Skin epidermis (tissue), 12 donors: ENCODE measurements at regions not wholly inside any gene's neighbourhood (a gene's known extent, or its start where the extent isn't known, plus 50 kb on each side); places are given as distances from the start of the nearest gene placed in this dataset.
"Not testable (repeated sequence)": the region's sequence is repeated elsewhere in the genome, so short reads cannot be mapped to it uniquely, and the experiment has no call there.

Experiments used
- H3K27ac ChIP-seq, 21 experiments: fragments of 200-600 bp; sonication (generic) in 11 of 21; one replicate each; pipeline ENCODE4 v1.5.0; 2020; ENCODE audit warnings: mild to moderate bottlenecking in 3 of 21, inconsistent platforms in 2 of 21, moderate library complexity in 2 of 21
- H3K4me3 ChIP-seq, 7 experiments: fragments of 200-600 bp; sonication (generic) in 2 of 7; one replicate each; pipeline ENCODE4 v1.5.0; 2020; ENCODE audit warnings: inconsistent platforms in 2 of 7, mild to moderate bottlenecking in 2 of 7, moderate library complexity in 1 of 7

GRCh38 chr2:82224301-82224940 lies 1919.9 kb upstream of the LRRTM1 start:
- no peak overlapping the region for H3K27ac ChIP-seq
- H3K4me3 ChIP-seq: no peak overlapping the region

GRCh38 chr2:82215212-82215611 lies 1910.7 kb upstream of the LRRTM1 start:
- H3K4me3 ChIP-seq: no peak overlapping the region
- H3K27ac ChIP-seq: no peak overlapping the region

GRCh38 chr2:82199493-82199852 lies 1894.9 kb upstream of the LRRTM1 start:
- no peak overlapping the region for H3K27ac ChIP-seq
- H3K4me3 ChIP-seq: no peak overlapping the region

GRCh38 chr2:82198809-82199492 lies 1894.4 kb upstream of the LRRTM1 start:
- no peak overlapping the region for H3K4me3 ChIP-seq
- H3K27ac ChIP-seq: no peak overlapping the region

- H3K27ac ChIP-seq: no peak overlapping the region
- H3K4me3 ChIP-seq: no peak overlapping the region
Measured at GRCh38 chr2:82182270-82182669, 1877.7 kb upstream of the LRRTM1 start.

- H3K27ac ChIP-seq, H3K4me3 ChIP-seq: not testable (repeated sequence)
Measured at GRCh38 chr2:82175210-82175609, 1870.7 kb upstream of the LRRTM1 start.

GRCh38 chr2:82172483-82172882 lies 1867.9 kb upstream of the LRRTM1 start:
- no peak overlapping the region for H3K27ac ChIP-seq

GRCh38 chr2:82169379-82169778 lies 1864.8 kb upstream of the LRRTM1 start:
- H3K4me3 ChIP-seq: no peak overlapping the region
- no peak overlapping the region for H3K27ac ChIP-seq

More at GRCh38 chr2:82172483-82172882, 1867.9 kb upstream of the LRRTM1 start:
- H3K4me3 ChIP-seq: no peak overlapping the region

GRCh38 chr2:82165377-82165776 lies 1860.8 kb upstream of the LRRTM1 start:
- Histone ChIP-seq H3K4me3 (no peak overlapping the region), H3K27ac (no peak overlapping the region)

GRCh38 chr2:82158150-82158549 lies 1853.6 kb upstream of the LRRTM1 start:
- Histone ChIP-seq H3K27ac (no peak overlapping the region), H3K4me3 (no peak overlapping the region)

GRCh38 chr2:82155469-82155868 lies 1850.9 kb upstream of the LRRTM1 start:
- no peak overlapping the region for H3K27ac ChIP-seq
- no peak overlapping the region for H3K4me3 ChIP-seq

- no peak overlapping the region for H3K27ac ChIP-seq
- H3K4me3 ChIP-seq: no peak overlapping the region
Measured at GRCh38 chr2:82143343-82143742, 1838.8 kb upstream of the LRRTM1 start.

GRCh38 chr2:82139979-82140611 lies 1835.5 kb upstream of the LRRTM1 start:
- Histone ChIP-seq H3K4me3 (no peak overlapping the region), H3K27ac (no peak overlapping the region)

- Histone ChIP-seq H3K4me3 (no peak overlapping the region), H3K27ac (no peak overlapping the region)
Measured at GRCh38 chr2:82137441-82137840, 1832.9 kb upstream of the LRRTM1 start.

- Histone ChIP-seq H3K4me3 (no peak overlapping the region), H3K27ac (no peak overlapping the region)
Measured at GRCh38 chr2:82128051-82128450, 1823.5 kb upstream of the LRRTM1 start.

GRCh38 chr2:82124629-82125028 lies 1820.1 kb upstream of the LRRTM1 start:
- no peak overlapping the region for H3K27ac ChIP-seq
- H3K4me3 ChIP-seq: no peak overlapping the region

- Histone ChIP-seq H3K27ac (no peak overlapping the region), H3K4me3 (no peak overlapping the region)
Measured at GRCh38 chr2:82120654-82121053, 1816.1 kb upstream of the LRRTM1 start.

GRCh38 chr2:82120115-82120514 lies 1815.6 kb upstream of the LRRTM1 start:
- Histone ChIP-seq H3K27ac (no peak overlapping the region), H3K4me3 (no peak overlapping the region)

GRCh38 chr2:82109418-82109817 lies 1804.9 kb upstream of the LRRTM1 start:
- Histone ChIP-seq H3K4me3 (no peak overlapping the region), H3K27ac (no peak overlapping the region)

- no peak overlapping the region for H3K4me3 ChIP-seq
- H3K27ac ChIP-seq: no peak overlapping the region
Measured at GRCh38 chr2:82098617-82099016, 1794.1 kb upstream of the LRRTM1 start.

- H3K4me3 ChIP-seq: no peak overlapping the region
- H3K27ac ChIP-seq: no peak overlapping the region
Measured at GRCh38 chr2:82089518-82089917, 1785.0 kb upstream of the LRRTM1 start.
